ENCODE measurements at regions not wholly inside any gene's neighbourhood (a gene's known extent, or its start where the extent isn't known, plus 50 kb on each side); places are given as distances from the start of the nearest gene placed in this dataset.

DNA sequence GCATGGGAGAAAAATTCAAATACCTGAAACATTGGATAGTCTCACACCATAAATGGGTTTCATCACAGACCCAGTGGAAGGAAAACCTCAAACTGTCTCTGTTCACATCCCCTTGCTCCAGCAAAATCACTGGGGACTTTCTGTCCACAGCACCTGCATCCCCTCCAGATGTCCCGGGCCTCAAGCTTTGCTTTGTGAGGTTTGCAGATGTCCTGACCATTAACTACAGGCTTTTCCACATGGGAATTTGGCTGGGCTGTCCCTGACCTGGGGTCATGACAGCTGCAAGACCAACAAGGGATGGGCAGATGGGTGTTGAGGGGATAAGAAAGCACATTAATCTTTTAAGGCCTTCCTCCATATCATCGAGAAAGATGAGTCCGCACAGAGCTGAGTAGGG, 427.9 kb downstream of the TXNL1 start:
- no peak for ATAC-seq

DNA sequence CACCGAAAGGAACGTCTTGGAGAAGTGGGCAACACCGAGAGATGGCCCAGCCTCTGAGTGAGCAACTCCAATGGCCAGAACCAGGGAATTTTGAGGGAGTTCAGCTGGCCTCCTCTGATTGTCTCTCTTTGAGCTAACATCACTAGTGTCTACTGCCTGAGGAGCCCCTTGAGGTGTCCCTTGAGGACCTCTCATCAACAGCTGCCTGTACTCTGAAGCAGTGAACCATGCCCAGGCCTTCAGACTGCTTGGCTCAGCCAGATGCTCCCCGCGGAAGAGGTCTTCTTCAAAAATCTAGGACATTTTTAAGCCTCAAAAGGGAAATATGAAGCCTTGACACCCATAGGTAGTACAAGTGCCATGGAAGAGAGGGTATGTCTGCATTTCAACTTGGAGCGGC, 430.4 kb downstream of the TXNL1 start:
- ATAC-seq = no peak

DNA sequence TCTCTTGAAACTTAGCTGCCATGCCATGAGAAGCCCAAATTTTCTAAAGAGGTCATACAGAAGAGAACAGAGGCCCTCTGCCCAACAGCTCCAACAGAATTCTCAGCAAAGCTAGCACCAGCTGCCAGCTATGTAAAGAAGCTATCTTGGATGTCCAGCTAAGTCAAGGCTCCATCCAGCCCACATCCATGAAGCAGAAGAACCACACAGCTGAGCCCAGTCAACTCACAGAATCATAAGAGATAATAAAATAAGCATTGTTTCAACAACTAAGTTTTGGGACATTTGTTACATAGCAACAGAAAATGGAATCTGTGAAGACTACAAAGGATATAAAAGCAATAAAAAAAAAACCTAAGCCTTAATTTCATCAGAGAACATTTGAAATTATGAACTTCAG, 434.3 kb downstream of the TXNL1 start:
- ATAC-seq = no peak

DNA sequence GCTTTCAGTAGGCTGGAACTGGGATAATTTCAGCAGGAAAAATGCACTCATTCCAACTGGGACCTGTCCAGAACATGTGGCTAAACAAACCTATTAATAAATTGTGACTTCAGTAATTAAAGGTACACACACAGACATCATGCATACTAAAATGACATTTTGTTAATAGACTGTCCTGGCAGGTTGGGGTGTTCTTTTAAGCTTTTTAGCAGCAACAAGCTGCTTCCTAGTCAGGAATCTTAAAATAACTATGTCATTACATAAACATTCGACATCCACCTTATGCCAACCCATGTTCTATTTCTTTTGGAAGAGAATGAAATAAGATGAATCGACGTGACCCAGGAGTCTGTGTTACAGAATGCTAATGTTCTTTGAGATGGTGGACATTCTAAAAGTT, 435.7 kb downstream of the TXNL1 start:
- ATAC-seq = no peak

DNA sequence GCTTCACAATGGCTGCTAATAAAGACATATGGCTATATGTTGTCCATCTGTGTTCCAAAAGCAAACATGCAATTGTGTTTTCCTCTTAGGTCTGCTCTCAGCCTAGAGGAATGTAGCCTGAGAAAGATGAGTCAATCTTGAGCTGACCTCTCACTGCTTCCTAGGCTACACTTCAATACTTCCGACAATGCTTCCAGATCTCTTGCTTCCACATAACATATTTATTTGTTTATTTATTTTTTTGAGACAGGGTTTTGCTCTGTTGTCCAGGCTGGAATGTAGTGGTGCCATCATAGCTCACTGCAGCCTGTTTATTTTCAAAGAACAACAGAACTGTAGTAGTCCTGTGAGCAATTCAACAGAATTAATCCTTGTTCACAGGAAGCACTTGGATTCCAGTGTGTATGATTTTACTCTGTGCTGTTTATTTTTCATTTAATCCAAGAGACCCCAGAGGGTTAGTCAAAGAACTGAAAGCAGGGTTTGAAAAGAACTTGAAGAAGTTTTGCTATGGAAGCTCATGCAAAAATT, 437.9 kb downstream of the TXNL1 start:
- no peak for ATAC-seq

DNA sequence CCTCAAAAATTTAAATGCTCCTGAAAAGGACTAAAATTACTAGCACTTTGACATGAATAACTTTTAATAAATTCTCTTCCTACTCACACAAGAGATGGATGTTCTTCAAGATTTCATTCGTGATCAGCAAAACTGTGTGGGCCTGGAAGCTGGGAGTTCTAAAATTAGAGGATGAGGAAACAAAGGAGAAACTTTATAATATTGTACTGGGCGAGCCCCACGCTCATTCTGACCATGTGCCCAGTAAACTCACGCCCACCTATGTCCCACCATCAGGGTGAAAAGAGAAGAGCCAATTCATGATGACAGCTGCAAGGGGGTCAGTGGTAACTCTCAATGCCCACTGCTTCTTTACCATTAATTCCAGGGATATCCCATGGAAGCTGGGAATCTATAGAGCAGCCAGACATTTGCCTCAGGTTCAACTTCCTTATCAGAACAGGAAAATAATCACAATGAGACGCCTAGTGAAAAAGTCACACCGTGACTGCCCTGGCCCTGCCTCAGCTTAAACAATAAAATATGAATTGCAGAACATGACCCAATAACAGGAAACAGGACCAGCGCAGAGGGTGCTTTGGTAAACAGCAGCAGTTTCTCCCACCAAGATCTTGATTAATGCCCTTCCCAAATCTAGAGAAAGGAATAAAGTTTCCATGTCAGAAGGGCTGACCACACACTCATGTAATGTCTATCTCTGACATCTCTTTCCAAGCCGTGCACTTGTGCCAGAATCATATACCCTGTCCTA, 438.6 kb downstream of the TXNL1 start:
- ATAC-seq = no peak

DNA sequence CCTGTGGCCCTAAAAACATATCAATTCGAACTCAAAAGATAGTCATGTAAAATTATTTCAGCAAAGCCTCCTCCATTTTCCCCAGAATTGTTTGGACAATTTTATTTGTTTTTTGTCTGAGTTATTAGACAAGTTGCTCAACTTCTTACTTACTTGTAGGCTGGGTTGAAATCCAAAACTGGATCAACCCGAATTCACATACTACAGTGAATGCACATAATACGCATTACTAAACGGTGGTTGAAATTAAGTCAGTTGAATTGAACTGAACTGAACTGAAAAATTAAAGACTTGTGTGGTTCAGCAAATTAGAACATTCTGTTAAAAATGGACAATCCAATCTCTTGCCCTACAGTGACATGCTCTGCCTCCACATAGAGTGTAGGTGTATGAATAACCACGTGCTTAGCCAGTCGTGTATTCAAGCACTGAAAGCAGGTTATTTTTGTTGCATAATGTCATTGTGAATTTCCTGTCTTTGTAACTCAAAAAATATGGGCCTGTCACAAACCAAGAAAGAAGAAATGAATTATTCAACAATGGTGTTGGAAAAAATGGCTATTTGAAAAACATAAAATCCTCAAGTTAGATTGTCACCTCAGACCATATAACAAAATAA, 441.0 kb downstream of the TXNL1 start:
- ATAC-seq = no peak

DNA sequence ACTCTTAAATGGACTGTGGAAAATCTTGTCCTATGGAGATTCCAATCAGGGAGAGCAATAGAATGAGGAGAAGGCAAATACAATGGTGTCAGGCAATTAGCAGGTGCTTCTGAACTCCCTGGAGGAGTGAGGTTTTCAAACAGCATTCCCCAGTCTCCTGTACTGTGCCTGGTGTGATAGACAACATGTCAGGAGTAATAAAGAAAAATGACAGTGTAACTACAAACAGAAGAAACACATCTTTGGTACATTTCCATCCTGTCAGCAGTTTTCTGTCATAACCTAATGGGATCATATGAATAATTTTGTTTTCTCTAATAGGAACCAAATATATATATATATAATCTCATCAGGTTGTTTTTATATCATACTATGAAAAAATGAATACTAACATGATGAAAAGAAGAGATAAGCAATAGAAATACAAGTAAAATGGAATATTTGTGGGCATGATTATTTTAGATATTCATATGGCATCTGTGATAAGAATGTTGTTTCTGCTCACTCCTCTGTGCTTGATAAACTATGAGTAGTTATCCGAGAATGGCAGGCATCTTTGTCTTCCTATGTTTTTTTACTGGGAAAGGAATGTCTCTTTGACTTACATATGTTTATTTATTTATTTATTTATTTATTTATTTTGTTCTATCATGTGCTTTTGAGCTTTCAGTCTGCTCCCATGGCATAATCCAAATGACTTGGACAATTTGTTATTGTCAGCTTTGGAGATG, 441.7 kb downstream of the TXNL1 start:
- no peak for ATAC-seq

DNA sequence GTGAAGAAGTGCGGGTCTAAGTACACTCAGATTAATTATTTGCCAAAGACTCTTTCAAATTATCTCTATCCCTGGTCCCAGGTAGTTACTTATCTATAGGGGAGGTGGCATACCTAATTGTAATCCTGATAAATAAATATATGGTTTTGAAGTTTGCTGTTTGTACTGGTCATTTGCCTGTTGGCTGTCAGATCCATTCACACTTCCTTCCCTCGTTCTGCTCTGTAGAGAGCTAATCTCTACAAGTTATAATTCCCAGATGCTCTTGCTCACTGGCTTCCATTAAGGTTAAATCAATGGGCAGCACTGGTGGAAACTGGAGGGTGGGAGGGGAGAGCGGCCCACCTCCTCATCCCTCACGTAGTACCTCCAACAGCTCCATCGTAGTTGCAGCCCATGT, 447.1 kb downstream of the TXNL1 start:
- no peak for ATAC-seq

DNA sequence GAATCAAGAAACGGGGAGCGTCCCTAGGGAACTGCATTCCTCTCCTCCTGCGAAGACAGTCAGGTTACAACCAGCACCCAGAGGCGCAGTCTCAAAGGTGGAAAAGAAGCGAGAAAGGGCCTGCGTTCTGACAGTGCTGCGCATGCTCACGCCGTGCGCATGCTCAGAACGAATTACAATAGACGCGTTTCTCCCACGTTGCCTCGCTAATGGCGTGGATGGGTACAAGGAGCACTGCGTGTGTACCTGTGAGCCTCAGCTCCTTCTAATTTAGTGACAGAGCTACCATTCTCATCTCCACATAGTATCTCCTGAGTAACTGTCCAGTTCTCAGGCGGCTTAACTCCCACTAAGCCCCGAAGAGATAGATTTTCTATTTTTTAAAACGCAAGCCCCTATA, 448.8 kb downstream of the TXNL1 start:
- ATAC-seq = no peak

DNA sequence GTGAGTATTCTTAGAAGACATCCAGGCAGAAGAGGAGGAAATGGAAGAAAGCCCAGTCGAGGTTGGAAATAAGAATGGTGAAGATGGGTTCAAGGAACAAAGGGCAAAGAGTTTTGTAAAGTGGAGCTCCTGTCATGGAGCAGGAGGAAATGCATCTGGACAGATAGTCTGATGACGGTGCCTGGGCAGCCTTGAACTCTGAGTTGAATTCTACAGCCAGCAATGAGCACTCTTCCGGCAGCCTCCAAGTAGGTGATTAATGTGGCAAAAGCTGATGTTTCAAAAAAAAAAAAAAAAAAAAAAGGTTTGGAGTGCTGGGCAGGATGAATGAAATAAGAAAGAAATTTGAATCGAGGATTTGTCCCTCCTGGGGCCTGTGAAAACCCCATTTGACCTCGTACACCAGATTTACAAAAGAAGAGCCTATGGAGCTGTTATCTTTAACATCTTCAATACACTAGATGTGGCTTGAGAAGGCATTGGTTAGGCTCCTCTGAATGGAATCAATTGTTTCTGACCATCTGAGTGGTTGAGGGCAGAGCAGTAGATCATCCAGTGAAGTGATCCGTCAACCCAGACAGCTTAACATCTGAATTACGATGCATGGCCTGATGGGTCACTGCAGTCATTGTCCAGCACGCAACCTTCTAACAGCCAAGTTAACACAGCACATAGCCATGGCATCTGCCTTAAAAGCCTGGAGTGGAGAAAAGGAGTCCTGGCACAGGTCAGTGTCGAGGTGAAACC, 449.7 kb downstream of the TXNL1 start:
- ATAC-seq = no peak

DNA sequence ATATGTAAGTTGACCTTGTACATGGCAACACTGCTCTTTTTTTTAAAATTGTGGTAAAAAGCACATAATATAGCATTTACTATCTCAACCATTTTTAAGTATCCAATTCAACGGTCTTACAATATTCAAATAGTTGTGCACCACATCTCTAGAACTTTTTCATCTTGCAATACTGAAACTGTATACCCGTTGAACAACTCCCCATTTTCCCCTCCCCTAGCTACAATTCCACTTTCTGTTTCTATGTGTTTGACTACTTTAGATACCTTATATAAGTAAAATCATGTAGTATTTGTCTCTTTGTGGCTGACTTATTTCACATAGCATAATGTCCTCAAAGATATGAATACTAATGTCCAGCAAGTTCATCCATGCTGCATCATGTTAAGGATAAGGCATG, 452.1 kb downstream of the TXNL1 start:
- no peak for ATAC-seq

DNA sequence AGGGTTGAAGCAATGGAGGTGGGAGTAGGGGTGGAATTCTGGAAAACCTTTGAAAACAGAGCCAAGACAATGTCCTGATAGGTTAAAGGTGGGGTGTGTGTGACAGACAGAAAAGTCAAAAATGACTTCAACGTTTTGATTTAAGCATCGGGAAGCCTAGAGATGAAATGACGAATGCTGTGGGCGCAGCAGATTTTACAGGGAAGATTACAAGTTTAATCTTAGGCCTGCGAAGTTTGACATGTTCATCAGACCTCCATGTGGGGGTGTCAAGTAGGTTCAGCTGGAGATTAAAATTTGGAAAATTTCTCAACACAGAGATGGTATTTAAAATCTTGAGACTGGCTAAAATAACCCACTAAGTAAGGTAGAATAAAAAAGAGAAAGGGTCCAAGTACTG, 453.3 kb downstream of the TXNL1 start:
- no peak for ATAC-seq

DNA sequence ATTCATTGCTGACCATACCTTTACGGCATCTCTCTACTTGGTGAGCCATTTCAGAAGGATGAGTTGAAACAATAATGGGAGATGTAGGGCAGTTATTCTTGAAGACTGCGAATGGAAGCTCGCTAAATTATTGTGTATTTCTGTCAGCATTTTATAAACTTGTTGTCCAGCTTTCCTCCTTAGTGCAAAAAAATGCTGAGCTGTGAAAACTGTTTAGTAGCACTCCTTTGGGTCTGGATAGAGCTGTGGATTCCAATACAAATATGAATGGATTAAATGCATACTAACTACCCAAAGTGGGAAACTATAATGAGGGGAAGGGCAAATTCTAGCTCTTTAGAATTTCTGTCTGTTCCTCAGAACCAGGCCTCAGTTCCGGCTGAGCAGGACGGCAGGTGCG, 461.6 kb downstream of the TXNL1 start:
- ATAC-seq = no peak

DNA sequence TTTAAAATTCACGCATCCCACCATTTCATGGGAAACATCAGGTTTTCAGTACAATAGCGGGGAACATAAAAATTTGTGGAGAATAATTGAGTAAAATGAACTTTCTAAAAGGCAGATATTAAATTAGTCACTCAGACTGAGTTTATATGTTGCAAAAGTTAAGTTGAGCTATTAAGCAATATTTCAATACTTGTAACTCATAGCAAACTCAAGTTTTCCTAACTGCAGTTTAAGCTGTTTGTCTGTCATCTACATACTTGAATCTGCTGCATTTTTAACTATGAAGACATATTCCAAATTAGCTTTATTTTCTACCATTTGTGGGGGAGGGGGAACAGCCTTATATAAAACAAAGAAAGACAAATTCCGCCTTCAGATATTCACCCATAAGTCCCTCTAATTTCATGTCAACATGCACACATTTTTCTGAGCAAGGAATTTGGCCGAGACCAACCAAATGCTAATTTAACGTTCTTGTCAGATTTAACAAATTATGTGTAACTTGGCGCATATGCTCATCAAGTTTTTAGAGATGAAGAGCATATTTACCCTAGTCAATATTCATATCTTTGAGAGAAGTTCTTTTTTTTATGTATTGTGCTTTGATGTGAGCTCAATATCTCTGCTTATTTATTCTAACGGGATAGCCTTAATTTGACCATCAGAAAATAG, 462.9 kb downstream of the TXNL1 start:
- ATAC-seq = no peak

DNA sequence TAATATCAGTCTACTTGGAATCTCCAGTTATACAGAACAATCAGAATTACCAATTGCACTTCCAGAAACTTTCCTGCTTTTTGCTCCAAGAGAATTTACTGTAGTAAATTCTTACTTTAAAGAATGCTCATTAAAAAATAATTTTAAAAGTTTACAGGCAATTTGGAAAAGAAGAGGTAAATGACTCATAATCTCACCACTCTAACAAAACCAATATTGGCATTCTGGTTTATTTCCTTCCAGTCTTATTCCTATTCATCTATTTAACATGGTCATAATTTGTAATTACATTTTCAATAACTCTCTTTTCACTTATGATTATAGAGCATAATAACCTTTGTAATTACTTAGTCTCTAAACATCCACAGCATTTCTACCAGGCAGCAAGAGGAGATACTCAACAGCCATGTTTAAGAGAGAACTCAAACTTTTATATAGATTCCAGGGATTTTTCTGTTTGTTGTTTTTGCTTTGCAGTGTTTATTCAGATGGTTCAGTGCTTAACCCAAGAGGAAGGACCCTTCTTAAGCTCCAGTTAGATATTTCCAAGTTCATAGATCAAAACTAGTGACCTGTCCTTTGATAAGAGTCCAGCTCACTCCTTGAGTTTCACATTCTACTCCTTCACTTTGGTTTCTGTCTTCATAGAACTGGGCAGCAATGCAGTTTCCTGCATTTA, 464.7 kb downstream of the TXNL1 start:
- no peak for ATAC-seq

DNA sequence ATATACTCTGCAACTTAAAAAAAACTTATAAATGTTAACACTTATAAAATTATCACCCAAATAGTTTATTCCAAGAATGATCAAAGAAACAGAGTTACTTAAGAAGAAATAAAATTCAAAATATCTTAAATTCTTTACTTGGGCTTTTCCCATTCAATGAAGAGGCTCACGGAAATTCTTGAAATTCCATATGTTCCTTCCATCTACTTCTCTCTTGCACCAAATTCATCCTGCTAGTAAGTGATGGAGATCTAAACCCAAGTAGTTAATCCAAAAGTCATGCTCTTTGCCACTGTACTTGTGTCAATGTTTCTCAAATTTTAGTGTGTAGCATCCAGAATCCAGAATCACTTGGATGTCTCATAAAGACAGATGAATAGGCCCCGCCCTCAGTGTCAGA, 465.9 kb downstream of the TXNL1 start:
- ATAC-seq = no peak

DNA sequence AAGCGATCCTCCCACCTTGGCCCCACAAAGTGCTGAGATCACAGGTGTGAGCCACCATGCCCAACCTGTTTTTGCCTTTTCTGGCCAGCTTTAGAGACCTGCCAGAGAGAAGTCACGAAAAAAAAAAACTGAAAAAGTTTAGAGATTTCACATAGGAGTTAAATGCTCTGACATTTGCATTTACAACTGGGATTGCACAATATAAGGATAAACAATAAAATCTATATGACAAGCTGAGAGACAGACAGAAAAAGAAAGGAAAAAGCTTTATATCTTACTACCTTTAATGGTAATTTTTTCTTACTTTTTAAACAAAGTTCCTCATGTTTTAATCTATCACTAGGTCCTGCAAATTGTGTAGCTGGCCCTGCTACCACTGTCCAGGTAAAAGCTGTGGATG, 466.5 kb downstream of the TXNL1 start:
- no peak for ATAC-seq

DNA sequence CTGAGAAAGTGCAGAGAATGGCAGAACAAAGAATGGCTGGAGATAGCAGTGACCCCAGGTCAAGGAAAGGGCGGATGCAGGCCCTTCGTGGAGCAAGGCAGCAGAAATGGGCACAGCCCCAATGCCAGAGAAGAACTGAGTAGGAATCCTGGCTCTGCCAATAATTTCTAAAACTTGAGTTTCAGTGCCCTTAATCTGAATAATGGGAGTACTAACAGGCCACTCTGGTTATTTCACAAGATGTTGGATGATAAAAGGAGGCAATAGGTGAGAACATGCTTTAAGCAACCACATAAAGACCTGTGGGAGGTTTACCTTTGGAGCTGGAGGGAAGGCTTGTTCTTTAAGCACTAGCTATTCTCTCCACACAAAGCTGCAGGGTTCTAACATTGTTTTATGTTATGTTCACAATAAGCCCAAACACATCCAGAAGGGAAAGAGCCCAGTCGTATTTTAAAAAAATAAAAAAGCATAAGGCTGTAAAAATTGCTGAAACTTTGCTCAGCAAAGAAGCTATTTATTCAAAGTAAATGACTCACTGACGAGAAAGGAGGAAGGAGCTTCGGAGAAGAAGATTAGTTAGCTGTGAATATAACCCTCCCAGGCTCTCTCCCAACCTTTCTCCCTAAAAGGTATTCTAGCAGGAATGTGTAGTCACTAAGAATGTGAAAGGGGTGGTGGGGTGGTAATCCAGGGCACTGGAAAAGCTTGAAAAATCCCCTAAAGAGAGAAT, 470.2 kb downstream of the TXNL1 start:
- no peak for ATAC-seq

DNA sequence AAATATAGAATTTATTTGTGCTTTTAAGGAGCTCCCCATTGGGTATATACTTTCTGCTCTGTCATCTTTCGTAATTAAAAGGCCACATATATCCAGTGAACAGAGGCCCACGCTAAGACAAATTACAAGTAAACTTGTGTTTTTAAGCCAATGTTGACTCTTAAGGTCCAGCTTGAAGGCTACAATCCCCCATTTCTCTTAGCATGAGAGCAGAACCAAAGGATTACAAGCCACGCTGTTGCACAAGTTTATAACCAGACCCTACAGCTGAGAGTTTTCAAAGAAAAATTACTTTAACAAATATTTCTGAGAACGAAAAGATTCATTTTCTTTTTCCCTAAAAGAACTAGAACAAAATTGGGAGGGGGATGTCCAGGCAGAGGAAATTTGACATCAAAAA, 471.0 kb downstream of the TXNL1 start:
- no peak for ATAC-seq

DNA sequence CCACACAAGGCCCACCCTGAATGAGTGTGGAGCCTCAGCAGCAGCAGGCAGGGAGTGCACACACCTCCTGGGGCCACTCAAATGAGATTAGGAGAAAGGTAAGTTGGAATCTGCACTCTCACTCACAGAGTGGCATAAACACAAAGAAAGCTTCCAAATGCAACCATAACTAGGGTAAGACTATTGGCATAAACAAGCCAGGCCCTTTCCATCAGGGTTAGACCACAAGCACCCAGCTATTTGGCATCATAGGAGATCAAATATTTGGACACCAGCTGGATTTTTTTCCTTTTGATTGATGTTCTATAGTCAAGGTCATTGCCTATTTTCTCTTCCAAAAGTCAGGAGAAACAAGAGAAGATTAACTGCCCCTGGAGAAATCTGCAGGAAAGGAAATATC, 471.5 kb downstream of the TXNL1 start:
- no peak for ATAC-seq
